ENCODE measurements at regions not wholly inside any gene's neighbourhood (a gene's known extent, or its start where the extent isn't known, plus 50 kb on each side); places are given as distances from the start of the nearest gene placed in this dataset.
"Not testable (repeated sequence)": the region's sequence is repeated elsewhere in the genome, so short reads cannot be mapped to it uniquely, and the experiment has no call there.

GRCh38 chr19:31529121-31529520 lies 179.9 kb upstream of the TSHZ3 start:
- DNase-seq (ENCODE audit: low spot score) = no peak

GRCh38 chr19:31530781-31531180 lies 181.5 kb upstream of the TSHZ3 start:
- no peak for DNase-seq (ENCODE audit: low spot score)

GRCh38 chr19:31531326-31531725 lies 182.1 kb upstream of the TSHZ3 start:
- no peak for DNase-seq (ENCODE audit: low spot score)

- DNase-seq (ENCODE audit: low spot score) = no peak
Measured at GRCh38 chr19:31532034-31532433, 182.8 kb upstream of the TSHZ3 start.

GRCh38 chr19:31533114-31533513 lies 183.9 kb upstream of the TSHZ3 start:
- DNase-seq (ENCODE audit: low spot score) = no peak

GRCh38 chr19:31534231-31534630 lies 185.0 kb upstream of the TSHZ3 start:
- DNase-seq (ENCODE audit: low spot score) = no peak

- DNase-seq (ENCODE audit: low spot score) = no peak
Measured at GRCh38 chr19:31534786-31535657, 185.8 kb upstream of the TSHZ3 start.

- DNase-seq (ENCODE audit: low spot score) = no peak
Measured at GRCh38 chr19:31535691-31536460, 186.6 kb upstream of the TSHZ3 start.

GRCh38 chr19:31537136-31537535 lies 187.9 kb upstream of the TSHZ3 start:
- DNase-seq (ENCODE audit: low spot score) = no peak

- not testable (repeated sequence) for DNase-seq (ENCODE audit: low spot score)
Measured at GRCh38 chr19:31537902-31538301, 188.7 kb upstream of the TSHZ3 start.

- DNase-seq (ENCODE audit: low spot score) = no peak
Measured at GRCh38 chr19:31538879-31539278, 189.6 kb upstream of the TSHZ3 start.

- DNase-seq (ENCODE audit: low spot score) = no peak
Measured at GRCh38 chr19:31539386-31539785, 190.2 kb upstream of the TSHZ3 start.

- no peak for DNase-seq (ENCODE audit: low spot score)
Measured at GRCh38 chr19:31541396-31541795, 192.2 kb upstream of the TSHZ3 start.

GRCh38 chr19:31543456-31543855 lies 194.2 kb upstream of the TSHZ3 start:
- DNase-seq (ENCODE audit: low spot score) = no peak

- no peak for DNase-seq (ENCODE audit: low spot score)
Measured at GRCh38 chr19:31545777-31546176, 196.5 kb upstream of the TSHZ3 start.

- DNase-seq (ENCODE audit: low spot score) = no peak
Measured at GRCh38 chr19:31546205-31546960, 197.1 kb upstream of the TSHZ3 start.

GRCh38 chr19:31548941-31549340 lies 199.7 kb upstream of the TSHZ3 start:
- DNase-seq (ENCODE audit: low spot score) = no peak

- DNase-seq (ENCODE audit: low spot score) = no peak
Measured at GRCh38 chr19:31553112-31553845, 204.0 kb upstream of the TSHZ3 start.

GRCh38 chr19:31553846-31554215 lies 204.6 kb upstream of the TSHZ3 start:
- peak; percentile 46 for DNase-seq (ENCODE audit: low spot score)

- no peak for DNase-seq (ENCODE audit: low spot score)
Measured at GRCh38 chr19:31554360-31554759, 205.1 kb upstream of the TSHZ3 start.

GRCh38 chr19:31555634-31556215 lies 206.5 kb upstream of the TSHZ3 start:
- no peak for DNase-seq (ENCODE audit: low spot score)

Data from mucosa of gallbladder (tissue), 1 donor.